Heart right ventricle (tissue), 16 donors: ENCODE measurements at regions not wholly inside any gene's neighbourhood (a gene's known extent, or its start where the extent isn't known, plus 50 kb on each side); places are given as distances from the start of the nearest gene placed in this dataset.

ENCODE experiments used
- ATAC-seq, 8 donors: fragments of 200-7000 bp; cut with Tn5 transposase; one replicate each; pipeline ENCODE4 v1.9.1; 2020; ENCODE audit warnings: mild to moderate bottlenecking in 8 of 8, moderate library complexity in 8 of 8, moderate number of reproducible peaks in 1 of 8
- DNase-seq, 2 donors: peaks; one replicate each; pipeline ENCODE4 v3.0.0-alpha.2; 2020
- H3K27ac ChIP-seq, 10 donors: fragments of 200-600 bp; sonication (generic) in 2 of 10; one replicate each; pipeline versions ENCODE4 v1.5.0 to v1.8.0; 2020 to 2022; ENCODE audit warnings: mild to moderate bottlenecking in 3 of 10
- H3K27me3 ChIP-seq, 7 donors: fragments of 200-600 bp; one replicate each; pipeline ENCODE4 v1.8.0; 2021 to 2022; ENCODE audit warnings: mild to moderate bottlenecking in 2 of 7
- H3K36me3 ChIP-seq, 9 donors: fragments of 200-600 bp; sonication (generic) in 1 of 9; one replicate each; pipeline versions ENCODE4 v1.5.0 to v1.8.0; 2020 to 2022; ENCODE audit warnings: mild to moderate bottlenecking in 2 of 9
- H3K4me1 ChIP-seq, 9 donors: fragments of 200-600 bp; sonication (generic) in 1 of 9; one replicate each; pipeline versions ENCODE4 v1.5.0 to v1.8.0; 2020 to 2022; ENCODE audit warnings: mild to moderate bottlenecking in 4 of 9
- H3K4me3 ChIP-seq, 10 donors: fragments of 200-600 bp; sonication (generic) in 2 of 10; one replicate each; pipeline versions ENCODE4 v1.5.0 to v1.8.0; 2020 to 2022; ENCODE audit warnings: mild to moderate bottlenecking in 7 of 10, moderate library complexity in 2 of 10
- H3K9me3 ChIP-seq, 11 donors: fragments of 200-600 bp in 10 of 11; sonication (generic) in 2 of 11; one replicate each; pipeline versions ENCODE4 v1.5.0 to v1.8.0; 2013 to 2022; ENCODE audit warnings: mild to moderate bottlenecking in 2 of 11, control low read depth in 1 of 11, moderate library complexity in 1 of 11
- CTCF ChIP-seq, 9 donors: fragments of 200-600 bp; sonication (generic) in 2 of 9; IDR thresholded peaks; one replicate each; pipeline versions ENCODE4 v1.5.0 to v1.8.0; 2021 to 2022; ENCODE audit warnings: antibody characterized with exemption in 9 of 9, mild to moderate bottlenecking in 5 of 9, moderate library complexity in 1 of 9
- whole genome bisulfite sequencing, 2 donors: extraction: QIAGEN DNeasy Blood & Tissue Kit; methylation state at CpG; one replicate each; pipeline ENCODE4 v1.1.7; 2013; ENCODE audit warnings: inconsistent platforms in 1 of 2; 5-methylcytosine and 5-hydroxymethylcytosine counted together
- intact Hi-C, 10 donors: fragments of 100-400 bp; cut with DNase I; formaldehyde crosslinking; loops; one replicate each; pipeline versions ENCODE4 v1.11.1 to v1.14.2; 2022
- donor health status: Arrhythmogenic right ventricular cardiomyopathy.
- donor health status: ischemic (EF 13 %, LVEDD 7.1; RV severe dilation, severe dysfunction).
- donor health status: healthy with polysubstance abuse.
- donor health status: DM: no; HTN: yes; CAD: no.
- donor health status: DM: no; HTN: no; CAD: no.
- donor health status: ischemic (EF 25% LVEDD 6.9; RV normal size, moderate dysfunction).
- donor health status: ischemic (EF 25% LVEDD 5.7; RV mildly dilated, moderate dysfunction).
- donor health status: healthy.
- donor health status: DM: yes; HTN: yes; CAD: no.
- donor health status: Ischemic cardiomyopathy.
- donor health status: ischemic (EF 35%, LVEDD 5.7; RV mildly dilated, moderate dysfunction).
- donor health status: nonischemic (EF 11% LVEDD 7.7; RV severe dilation, severe dysfunction).
- donor health status: DM: yes; HTN: yes; CAD: no.
- donor health status: PGD.
- donor health status: ischemic (EF 29% LVEDD 5.4; RV normal size, mild dysfunction).
- donor health status: nonischemic (EF 23%, LVEDD 6.1; RV moderate dilation, normal function).

DNA sequence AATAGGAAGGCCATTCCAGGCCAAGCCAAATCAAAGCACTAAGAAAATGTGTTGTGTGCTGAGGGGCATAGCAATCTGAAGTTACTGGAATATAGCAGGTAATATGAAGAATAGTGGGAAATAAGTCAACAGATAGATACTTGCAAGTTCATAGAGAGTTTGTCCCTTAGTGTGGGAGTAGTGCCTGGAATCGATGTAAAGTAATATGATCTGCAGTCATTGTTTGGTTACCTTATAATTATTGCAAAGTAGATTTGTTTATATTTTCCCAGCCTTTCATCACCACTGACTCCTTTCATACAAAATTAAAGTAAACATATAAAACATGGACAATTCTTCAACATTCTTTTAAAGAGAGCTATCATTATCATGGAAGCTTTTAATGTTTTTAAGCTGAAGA, 420.9 kb upstream of the NECTIN3 start:
- ATAC-seq (no peak), DNase-seq (no peak)
- Histone ChIP-seq H3K36me3 (no peaks in the 10 kb centered on the region), H3K9me3 (no peaks in the 10 kb centered on the region), H3K27ac (no peak overlapping the region), H3K4me1 (no peaks in the 10 kb centered on the region), H3K4me3 (no peak overlapping the region), H3K27me3 (no peaks in the 10 kb centered on the region)
- WGBS, 2 donors: 83 to 85% methylated on average over 1 of the region's 1 CpG
- intact Hi-C loops: no loop called here
- no peak for TF ChIP-seq CTCF (IDR thresholded peaks at IDR 0.05)

DNA sequence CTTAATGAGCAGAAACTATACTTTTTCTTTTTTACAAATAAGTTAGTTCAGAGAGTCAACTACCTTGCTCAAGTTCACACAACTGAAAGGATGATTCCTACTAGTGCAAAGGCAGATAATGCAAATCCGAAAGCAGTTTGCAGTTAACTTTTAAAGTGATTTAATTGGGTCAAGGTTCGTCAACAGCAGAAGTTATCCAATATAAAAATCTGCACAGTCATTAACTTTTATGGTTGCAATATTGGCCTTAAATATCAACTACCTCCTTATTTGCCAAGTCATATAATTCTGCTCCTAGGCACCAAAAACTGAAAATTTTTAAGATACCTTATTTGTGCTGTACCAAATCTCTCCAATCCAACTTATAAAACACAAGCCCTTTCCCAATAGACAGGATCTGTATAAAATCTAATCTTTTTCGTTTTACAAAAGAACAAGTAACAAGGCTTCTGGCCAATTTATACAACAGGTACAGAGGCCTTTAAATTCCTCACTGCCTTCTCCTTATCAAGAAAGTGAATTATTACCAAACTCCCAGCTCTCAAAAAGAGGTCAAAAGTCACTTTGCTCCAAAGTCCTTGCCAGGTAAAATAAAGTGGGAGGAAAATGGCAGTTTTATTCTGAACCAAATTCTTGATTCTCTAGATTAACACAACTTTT, 416.6 kb upstream of the NECTIN3 start:
- TF ChIP-seq CTCF (IDR thresholded peaks at IDR 0.05): no peak
- peaks cover 0 to 2% (median 0%) of the 10 kb centered on the region in 11 donors for H3K9me3 ChIP-seq
- H3K4me1 ChIP-seq: no peaks in the 10 kb centered on the region
- intact Hi-C loops: no loop called here
- WGBS, 2 donors: 74 to 84% methylated on average over 3 of the region's 3 CpGs
- no peak overlapping the region for H3K4me3 ChIP-seq
- no peaks in the 10 kb centered on the region for H3K27me3 ChIP-seq
- H3K36me3 ChIP-seq: no peaks in the 10 kb centered on the region
- DNase-seq: no peak
- no peak overlapping the region for H3K27ac ChIP-seq
- ATAC-seq: no peak

GRCh38 chr3:110656394-110657025, 415.1 kb upstream of the NECTIN3 start:
- H3K9me3 ChIP-seq: peaks cover 0 to 7% (median 0%) of the 10 kb centered on the region in 11 donors
- WGBS, 2 donors: 13 to 17% methylated on average over 3 of the region's 3 CpGs
- intact Hi-C loops: no loop called here
- H3K27ac ChIP-seq: no peak overlapping the region
- DNase-seq: no peak
- no peaks in the 10 kb centered on the region for H3K36me3 ChIP-seq
- H3K27me3 ChIP-seq: no peaks in the 10 kb centered on the region
- ATAC-seq: no peak
- TF ChIP-seq CTCF (IDR thresholded peaks at IDR 0.05): no peak
- no peaks in the 10 kb centered on the region for H3K4me1 ChIP-seq
- H3K4me3 ChIP-seq: no peak overlapping the region

DNA sequence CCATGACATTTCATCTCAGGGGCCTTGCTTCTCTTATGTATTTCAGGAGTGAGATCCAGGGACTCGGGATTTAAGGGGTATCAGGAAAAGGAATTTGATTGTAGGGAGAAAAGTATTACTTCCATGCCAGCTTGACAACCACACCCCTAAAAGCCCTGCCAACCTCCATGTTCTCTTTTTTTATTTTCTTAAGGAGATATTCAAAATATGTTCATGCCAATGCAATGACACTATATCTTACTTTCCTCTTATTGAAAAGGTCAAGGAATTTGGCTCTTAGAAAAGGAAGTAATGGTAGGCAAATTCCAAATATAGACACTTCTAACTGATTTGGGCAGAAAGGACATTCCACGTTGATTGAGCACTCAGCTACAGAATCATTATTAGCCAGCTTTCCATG, 407.5 kb upstream of the NECTIN3 start:
- TF ChIP-seq CTCF (IDR thresholded peaks at IDR 0.05): no peak
- Histone ChIP-seq H3K4me3 (no peak overlapping the region), H3K27me3 (no peaks in the 10 kb centered on the region), H3K27ac (no peak overlapping the region), H3K4me1 (no peaks in the 10 kb centered on the region), H3K36me3 (no peaks in the 10 kb centered on the region), H3K9me3 (peaks cover 0 to 15% (median 0%) of the 10 kb centered on the region in 11 donors)
- DNase-seq (no peak), ATAC-seq (no peak)
- intact Hi-C loops: no loop called here
- WGBS, 2 donors: 39 to 40% methylated on average over 2 of the region's 2 CpGs
